Central memory CD8-positive, alpha-beta T cell (primary cell): ENCODE measurements at regions not wholly inside any gene's neighbourhood (a gene's known extent, or its start where the extent isn't known, plus 50 kb on each side); places are given as distances from the start of the nearest gene placed in this dataset.
"Not testable (repeated sequence)": the region's sequence is repeated elsewhere in the genome, so short reads cannot be mapped to it uniquely, and the experiment has no call there.

Experiments used
- ATAC-seq: fragments of 150-1000 bp; cut with Tn5 transposase; replicated peaks from 2 replicates; pipeline ENCODE4 v1.10.0; 2022; ENCODE audit warnings: mild to moderate bottlenecking, moderate FRiP score, moderate number of reproducible peaks; ENCODE audit not compliant: poor library complexity, severe bottlenecking; ENCODE audit errors: extremely low read depth
- DNase-seq, 2 donors: peaks; one replicate each; pipeline ENCODE4 v3.0.0; 2021; ENCODE audit warnings: low spot score in 2 of 2
- H3K27ac Mint-ChIP-seq: one replicate; pipeline ENCODE4 v1.8.0; 2022; ENCODE audit warnings: low read depth, mild to moderate bottlenecking, moderate library complexity, mixed read lengths
- H3K27me3 Mint-ChIP-seq: one replicate; pipeline ENCODE4 v1.8.0; 2022; ENCODE audit warnings: mixed read lengths
- H3K36me3 Mint-ChIP-seq: one replicate; pipeline ENCODE4 v1.8.0; 2022; ENCODE audit warnings: mild to moderate bottlenecking, moderate library complexity, mixed read lengths; ENCODE audit not compliant: insufficient read depth
- H3K4me1 Mint-ChIP-seq: one replicate; pipeline ENCODE4 v1.8.0; 2022; ENCODE audit warnings: mixed read lengths
- H3K4me3 Mint-ChIP-seq: one replicate; pipeline ENCODE4 v1.8.0; 2022; ENCODE audit warnings: mild to moderate bottlenecking, moderate library complexity, mixed read lengths
- H3K9me3 Mint-ChIP-seq: one replicate; pipeline ENCODE4 v1.8.0; 2022; ENCODE audit warnings: mixed read lengths

GRCh38 chr5:130897537-130898195 lies 267.4 kb downstream of the HINT1 start:
- peaks cover 58% of the 10 kb centered on the region for H3K27me3 Mint-ChIP-seq
- DNase-seq, H3K36me3 Mint-ChIP-seq, H3K4me3 Mint-ChIP-seq, H3K27ac Mint-ChIP-seq, H3K9me3 Mint-ChIP-seq, H3K4me1 Mint-ChIP-seq, ATAC-seq: not testable (repeated sequence)

- peaks cover 63% of the 10 kb centered on the region for H3K27me3 Mint-ChIP-seq
- not testable (repeated sequence) for H3K4me3 Mint-ChIP-seq, ATAC-seq, H3K4me1 Mint-ChIP-seq, H3K9me3 Mint-ChIP-seq, DNase-seq, H3K27ac Mint-ChIP-seq, H3K36me3 Mint-ChIP-seq
Observed at GRCh38 chr5:130897181-130897536, 267.9 kb downstream of the HINT1 start.

- Mint-ChIP-seq H3K9me3 (peaks cover 5% of the 10 kb centered on the region), H3K4me1 (no peaks in the 10 kb centered on the region), H3K4me3 (no peak overlapping the region), H3K36me3 (no peaks in the 10 kb centered on the region), H3K27ac (no peak overlapping the region), H3K27me3 (peaks cover 68% of the 10 kb centered on the region)
- DNase-seq (no peak), ATAC-seq (no peak)
Observed at GRCh38 chr5:130896636-130897035, 268.4 kb downstream of the HINT1 start.

- no peak overlapping the region for H3K4me3 Mint-ChIP-seq
- ATAC-seq (no peak), DNase-seq (no peak)
- no peaks in the 10 kb centered on the region for H3K36me3 Mint-ChIP-seq
- peaks cover 79% of the 10 kb centered on the region for H3K27me3 Mint-ChIP-seq
- H3K9me3 Mint-ChIP-seq, result peaks cover 5% of the 10 kb centered on the region
- no peak overlapping the region for H3K27ac Mint-ChIP-seq
- H3K4me1 Mint-ChIP-seq, result no peaks in the 10 kb centered on the region
Observed at GRCh38 chr5:130893006-130893405, 272.1 kb downstream of the HINT1 start.

- no peak overlapping the region for H3K4me3 Mint-ChIP-seq
- H3K9me3 Mint-ChIP-seq, result peaks cover 5% of the 10 kb centered on the region
- no peak overlapping the region for H3K27ac Mint-ChIP-seq
- no peak for ATAC-seq
- no peaks in the 10 kb centered on the region for H3K4me1 Mint-ChIP-seq
- peaks cover 63% of the 10 kb centered on the region for H3K27me3 Mint-ChIP-seq
- H3K36me3 Mint-ChIP-seq, result no peaks in the 10 kb centered on the region
- no peak for DNase-seq
Observed at GRCh38 chr5:130890610-130891009, 274.4 kb downstream of the HINT1 start.

- Mint-ChIP-seq H3K4me3 (no peak overlapping the region), H3K4me1 (no peaks in the 10 kb centered on the region)
Observed at GRCh38 chr5:130885691-130886090, 279.4 kb downstream of the HINT1 start.

GRCh38 chr5:130885027-130885426 lies 280.0 kb downstream of the HINT1 start:
- DNase-seq, result no peak
- Mint-ChIP-seq H3K27me3 (peaks cover 10% of the 10 kb centered on the region), H3K36me3 (no peaks in the 10 kb centered on the region), H3K4me1 (no peaks in the 10 kb centered on the region), H3K4me3 (no peak overlapping the region), H3K9me3 (no peaks in the 10 kb centered on the region), H3K27ac (no peak overlapping the region)
- no peak for ATAC-seq

More at GRCh38 chr5:130885691-130886090, 279.4 kb downstream of the HINT1 start:
- H3K27me3 Mint-ChIP-seq, result peaks cover 14% of the 10 kb centered on the region
- no peaks in the 10 kb centered on the region for H3K36me3 Mint-ChIP-seq
- H3K27ac Mint-ChIP-seq, result no peak overlapping the region
- H3K9me3 Mint-ChIP-seq, result no peaks in the 10 kb centered on the region
- DNase-seq, result no peak
- no peak for ATAC-seq

- Mint-ChIP-seq H3K9me3 (no peaks in the 10 kb centered on the region), H3K27me3 (peaks cover 10% of the 10 kb centered on the region), H3K4me3 (no peak overlapping the region), H3K27ac (no peak overlapping the region), H3K36me3 (no peaks in the 10 kb centered on the region), H3K4me1 (no peaks in the 10 kb centered on the region)
- DNase-seq (no peak), ATAC-seq (no peak)
Observed at GRCh38 chr5:130884023-130884422, 281.0 kb downstream of the HINT1 start.

GRCh38 chr5:130875656-130876055 lies 289.4 kb downstream of the HINT1 start:
- no peak overlapping the region for H3K27ac Mint-ChIP-seq
- no peaks in the 10 kb centered on the region for H3K36me3 Mint-ChIP-seq
- H3K4me3 Mint-ChIP-seq, result no peak overlapping the region
- no peaks in the 10 kb centered on the region for H3K4me1 Mint-ChIP-seq
- ATAC-seq, result no peak
- DNase-seq, result no peak
- H3K27me3 Mint-ChIP-seq, result peaks cover 17% of the 10 kb centered on the region
- H3K9me3 Mint-ChIP-seq, result no peaks in the 10 kb centered on the region

GRCh38 chr5:130874861-130875417 lies 290.1 kb downstream of the HINT1 start:
- no peaks in the 10 kb centered on the region for H3K9me3 Mint-ChIP-seq
- H3K27ac Mint-ChIP-seq, result no peak overlapping the region
- no peaks in the 10 kb centered on the region for H3K36me3 Mint-ChIP-seq
- H3K4me1 Mint-ChIP-seq, result no peaks in the 10 kb centered on the region
- DNase-seq, result no peak
- no peak for ATAC-seq
- peaks cover 17% of the 10 kb centered on the region for H3K27me3 Mint-ChIP-seq
- no peak overlapping the region for H3K4me3 Mint-ChIP-seq

- no peak for ATAC-seq
- peaks cover 8% of the 10 kb centered on the region for H3K27me3 Mint-ChIP-seq
- peak; percentile 19 to 33 for DNase-seq
- no peaks in the 10 kb centered on the region for H3K9me3 Mint-ChIP-seq
- H3K27ac Mint-ChIP-seq, result no peak overlapping the region
- no peaks in the 10 kb centered on the region for H3K4me1 Mint-ChIP-seq
- H3K36me3 Mint-ChIP-seq, result no peaks in the 10 kb centered on the region
- H3K4me3 Mint-ChIP-seq, result no peak overlapping the region
Observed at GRCh38 chr5:130871346-130872086, 293.5 kb downstream of the HINT1 start.

- H3K9me3 Mint-ChIP-seq, result no peaks in the 10 kb centered on the region
- no peaks in the 10 kb centered on the region for H3K36me3 Mint-ChIP-seq
- DNase-seq, result no peak
- H3K4me3 Mint-ChIP-seq, result no peak overlapping the region
- ATAC-seq, result no peak
- peaks cover 8% of the 10 kb centered on the region for H3K27me3 Mint-ChIP-seq
- H3K27ac Mint-ChIP-seq, result no peak overlapping the region
- no peaks in the 10 kb centered on the region for H3K4me1 Mint-ChIP-seq
Observed at GRCh38 chr5:130870691-130871090, 294.4 kb downstream of the HINT1 start.
